Kidney epithelial cell (primary cell): ENCODE measurements at regions not wholly inside any gene's neighbourhood (a gene's known extent, or its start where the extent isn't known, plus 50 kb on each side); places are given as distances from the start of the nearest gene placed in this dataset.
A peak's percentile ranks its signal among the peaks of the same experiment; 100 is the strongest.
"Not testable (repeated sequence)": the region's sequence is repeated elsewhere in the genome, so short reads cannot be mapped to it uniquely, and the experiment has no call there.

Experiments
- DNase-seq: peaks from one replicate; pipeline ENCODE4 v3.0.0-alpha.2; 2010; ENCODE audit warnings: low read depth
- H3K27me3 ChIP-seq: 2 replicates; pipeline ENCODE4 v1.6.0; 2011; ENCODE audit warnings: low read length; ENCODE audit not compliant: control insufficient read depth, insufficient read depth
- H3K36me3 ChIP-seq: 2 replicates; pipeline ENCODE4 v1.5.1; 2011; ENCODE audit warnings: low read length; ENCODE audit not compliant: control insufficient read depth, insufficient read depth
- H3K4me3 ChIP-seq: 2 replicates; pipeline ENCODE4 v1.5.1; 2011; ENCODE audit warnings: low read depth, mild to moderate bottlenecking, control low read depth, low read length
- TF ChIP-seq, protein P1 (sequence below): IDR thresholded peaks from 2 replicates; pipeline ENCODE4 v1.5.1; 2011; ENCODE audit warnings: mild to moderate bottlenecking, moderate library complexity, low read length, control low read depth, inconsistent platforms; ENCODE audit not compliant: insufficient read depth, poor library complexity, severe bottlenecking

DNA sequence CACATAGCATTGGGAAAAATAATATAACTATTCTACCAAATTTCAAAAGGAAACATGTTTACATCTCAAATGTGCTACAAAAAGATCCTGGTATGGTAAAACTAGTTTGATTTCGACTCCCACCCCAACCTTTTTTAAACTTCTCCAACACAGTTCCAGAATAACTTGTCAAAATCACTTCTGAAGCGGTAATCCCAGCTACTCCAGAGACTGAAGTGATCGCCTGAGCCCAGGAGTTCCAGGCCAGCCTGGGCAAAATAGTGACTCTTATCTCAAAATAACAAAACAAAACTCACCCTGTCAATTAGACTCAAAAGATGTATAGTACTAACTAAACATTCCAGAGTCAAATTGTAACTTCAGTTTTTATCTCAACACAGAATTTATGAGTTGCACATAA, 71.3 kb upstream of the RNF38 start:
- Histone ChIP-seq H3K36me3 (no peaks in the 10 kb centered on the region), H3K27me3 (no peaks in the 10 kb centered on the region), H3K4me3 (no peak overlapping the region)
- DNase-seq, result no peak
- TF ChIP-seq, protein P1, sequence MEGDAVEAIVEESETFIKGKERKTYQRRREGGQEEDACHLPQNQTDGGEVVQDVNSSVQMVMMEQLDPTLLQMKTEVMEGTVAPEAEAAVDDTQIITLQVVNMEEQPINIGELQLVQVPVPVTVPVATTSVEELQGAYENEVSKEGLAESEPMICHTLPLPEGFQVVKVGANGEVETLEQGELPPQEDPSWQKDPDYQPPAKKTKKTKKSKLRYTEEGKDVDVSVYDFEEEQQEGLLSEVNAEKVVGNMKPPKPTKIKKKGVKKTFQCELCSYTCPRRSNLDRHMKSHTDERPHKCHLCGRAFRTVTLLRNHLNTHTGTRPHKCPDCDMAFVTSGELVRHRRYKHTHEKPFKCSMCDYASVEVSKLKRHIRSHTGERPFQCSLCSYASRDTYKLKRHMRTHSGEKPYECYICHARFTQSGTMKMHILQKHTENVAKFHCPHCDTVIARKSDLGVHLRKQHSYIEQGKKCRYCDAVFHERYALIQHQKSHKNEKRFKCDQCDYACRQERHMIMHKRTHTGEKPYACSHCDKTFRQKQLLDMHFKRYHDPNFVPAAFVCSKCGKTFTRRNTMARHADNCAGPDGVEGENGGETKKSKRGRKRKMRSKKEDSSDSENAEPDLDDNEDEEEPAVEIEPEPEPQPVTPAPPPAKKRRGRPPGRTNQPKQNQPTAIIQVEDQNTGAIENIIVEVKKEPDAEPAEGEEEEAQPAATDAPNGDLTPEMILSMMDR, result no peak

DNA sequence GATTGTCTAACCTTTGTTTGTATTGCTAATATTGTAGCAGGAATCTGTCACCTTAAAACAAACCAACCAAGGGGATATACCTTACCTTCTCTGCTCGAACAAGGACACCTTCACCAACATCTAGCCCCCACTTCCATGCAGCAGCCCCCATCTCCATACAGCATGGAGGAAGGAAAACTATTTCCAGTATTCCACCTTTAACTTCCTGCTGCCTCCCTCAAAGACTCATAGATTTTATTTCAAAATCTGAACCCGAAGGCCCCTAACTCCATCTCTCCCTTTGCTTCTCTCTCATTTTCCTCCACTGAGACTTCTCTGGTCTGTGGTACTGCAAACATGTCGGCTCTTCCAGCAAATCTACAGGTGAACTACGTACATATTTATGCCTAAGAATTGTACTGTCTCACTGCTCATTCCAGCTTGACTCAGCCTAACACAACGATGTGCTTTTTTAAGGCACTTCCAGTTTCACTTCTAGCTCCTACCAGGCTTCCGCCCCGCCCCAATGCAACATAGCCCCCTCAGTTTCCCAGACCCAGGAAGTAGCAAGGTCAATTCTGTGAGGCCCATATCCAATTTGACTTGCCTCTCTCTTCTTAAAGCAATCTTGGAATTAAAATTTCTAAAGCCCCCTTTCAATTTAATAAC, 70.7 kb upstream of the RNF38 start:
- H3K4me3 ChIP-seq, result no peak overlapping the region
- H3K27me3 ChIP-seq, result no peaks in the 10 kb centered on the region
- no peaks in the 10 kb centered on the region for H3K36me3 ChIP-seq
- TF ChIP-seq, protein P1, result no peak
- DNase-seq, result peak; percentile 21

DNA sequence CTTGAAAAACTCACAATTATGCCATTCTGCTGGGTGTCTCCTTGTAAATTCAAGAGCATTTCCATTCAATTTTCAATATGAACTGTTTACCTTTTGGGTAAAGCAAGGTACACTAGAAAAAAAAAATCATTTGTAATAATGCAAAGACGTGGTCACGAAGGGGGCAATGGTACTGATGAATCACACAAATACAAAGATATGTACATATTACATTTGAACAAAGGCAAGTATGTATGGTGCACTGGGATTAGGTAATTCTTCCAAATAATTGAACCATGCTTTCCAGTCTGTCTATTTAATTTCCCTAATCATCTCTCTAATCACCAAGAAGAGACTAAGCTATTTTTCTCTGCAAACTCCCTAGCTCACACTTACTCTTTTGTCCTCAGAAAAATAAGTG, 63.4 kb upstream of the RNF38 start:
- TF ChIP-seq, protein P1, result no peak
- no peak for DNase-seq
- Histone ChIP-seq H3K27me3 (no peaks in the 10 kb centered on the region), H3K36me3 (no peaks in the 10 kb centered on the region), H3K4me3 (no peak overlapping the region)

DNA sequence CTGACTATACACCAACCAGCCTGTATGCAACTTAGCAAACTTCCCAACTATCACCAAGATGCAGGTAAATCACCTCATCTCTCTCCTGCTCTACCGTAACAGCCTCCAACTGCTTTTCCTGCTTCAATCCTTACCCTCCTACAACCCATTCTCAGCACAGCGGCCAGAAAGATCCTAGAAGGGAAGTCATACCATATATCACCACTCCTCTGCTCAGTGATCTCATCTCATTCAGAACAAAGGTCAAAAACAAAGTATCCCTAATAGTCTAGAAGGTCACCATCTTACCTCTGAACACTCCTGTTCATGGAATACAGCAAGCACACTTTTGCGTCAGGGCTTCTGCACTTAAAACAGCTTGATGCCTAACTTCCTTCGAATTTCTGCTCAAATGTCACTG, 62.2 kb upstream of the RNF38 start:
- no peak overlapping the region for H3K4me3 ChIP-seq
- TF ChIP-seq, protein P1, result no peak
- no peak for DNase-seq
- no peaks in the 10 kb centered on the region for H3K27me3 ChIP-seq
- no peaks in the 10 kb centered on the region for H3K36me3 ChIP-seq

DNA sequence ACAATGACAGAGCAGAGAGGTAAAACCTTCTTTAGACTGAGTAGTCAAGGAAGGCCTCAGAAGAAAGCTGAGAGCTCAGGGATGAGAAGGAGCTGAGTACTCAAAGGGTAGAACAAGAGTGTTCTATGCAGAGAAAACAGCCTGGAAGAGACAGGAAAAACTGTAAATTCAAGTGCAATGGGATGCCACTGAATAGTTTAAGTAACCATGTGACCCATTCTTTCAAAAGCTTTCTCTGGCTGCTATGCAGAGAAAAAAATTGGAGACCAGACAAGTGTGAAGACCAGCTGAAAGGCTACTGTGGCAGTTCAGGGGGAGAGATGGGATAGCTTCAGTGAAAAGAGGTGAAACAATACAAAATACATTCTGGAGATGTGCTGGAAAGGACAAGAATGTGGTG, 61.3 kb upstream of the RNF38 start:
- Histone ChIP-seq H3K27me3 (no peaks in the 10 kb centered on the region), H3K36me3 (no peaks in the 10 kb centered on the region), H3K4me3 (no peak overlapping the region)
- no peak for DNase-seq
- TF ChIP-seq, protein P1, result no peak

DNA sequence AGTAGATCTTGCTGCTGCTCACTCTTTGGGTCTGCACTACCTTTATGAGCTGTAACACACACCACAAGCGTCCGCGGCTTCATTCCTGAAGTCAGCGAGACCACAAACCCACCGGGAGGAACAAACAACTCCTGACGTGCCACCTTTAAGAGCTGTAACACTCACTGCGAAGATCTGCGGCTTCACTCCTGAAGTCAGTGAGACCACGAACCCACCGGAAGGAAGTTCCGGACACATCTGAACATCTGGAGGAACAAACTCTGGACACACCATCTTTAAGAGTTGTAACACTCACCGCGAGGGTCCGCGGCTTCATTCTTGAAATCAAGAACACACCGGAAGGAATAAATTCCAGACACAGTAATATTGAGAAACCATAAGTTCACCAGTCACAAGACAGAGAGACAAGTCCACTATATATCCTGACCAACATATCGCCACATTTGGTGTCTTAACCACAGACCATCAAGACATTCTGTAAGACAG, 58.4 kb upstream of the RNF38 start:
- H3K4me3 ChIP-seq, H3K36me3 ChIP-seq, DNase-seq, H3K27me3 ChIP-seq: not testable (repeated sequence)
